DOHH2 (cell line): ENCODE measurements at regions not wholly inside any gene's neighbourhood (a gene's known extent, or its start where the extent isn't known, plus 50 kb on each side); places are given as distances from the start of the nearest gene placed in this dataset.

Experiments used
- CTCF ChIP-seq: fragments of 200-600 bp; sonication (generic); IDR thresholded peaks from one replicate; pipeline ENCODE4 v1.5.1; 2014; ENCODE audit warnings: antibody characterized with exemption, mild to moderate bottlenecking, low read depth, low read length; ENCODE audit not compliant: poor library complexity, severe bottlenecking
- EZH2phosphoT487 ChIP-seq: fragments of 200-600 bp; sonication (generic); IDR thresholded peaks from 2 replicates; pipeline ENCODE4 v1.6.1; 2017; ENCODE audit warnings: borderline replicate concordance, mild to moderate bottlenecking, antibody characterized with exemption, low read length, moderate library complexity, mixed read lengths

- no peak for TF ChIP-seq CTCF
- no peak for TF ChIP-seq EZH2phosphoT487
Observed at GRCh38 chr9:2486988-2487387, 134.6 kb upstream of the VLDLR start.
